HL-60 (cell line): ENCODE measurements at regions not wholly inside any gene's neighbourhood (a gene's known extent, or its start where the extent isn't known, plus 50 kb on each side); places are given as distances from the start of the nearest gene placed in this dataset.
"Not testable (repeated sequence)": the region's sequence is repeated elsewhere in the genome, so short reads cannot be mapped to it uniquely, and the experiment has no call there.

Experiments
- DNase-seq, 2 experiments: peaks; one replicate each; pipeline ENCODE4 v3.0.0-alpha.2; 2010 to 2020; ENCODE audit warnings: low read depth in 1 of 2, low spot score in 1 of 2
- H3K27ac ChIP-seq: fragments of 250-450 bp; sonication (Bioruptor Pico); replicated peaks from 2 replicates; pipeline ENCODE4 v1.5.1; 2020; ENCODE audit warnings: mild to moderate bottlenecking, moderate library complexity
- H3K27me3 ChIP-seq: fragments of 250-450 bp; sonication (Bioruptor Pico); 2 replicates; pipeline ENCODE4 v1.5.1; 2021; ENCODE audit warnings: mild to moderate bottlenecking, moderate library complexity; ENCODE audit not compliant: insufficient read depth, poor library complexity, severe bottlenecking
- H3K4me3 ChIP-seq: replicated peaks from 2 replicates; pipeline ENCODE4 v1.5.1; 2011; ENCODE audit warnings: mild to moderate bottlenecking, control low read depth, low read length; ENCODE audit not compliant: insufficient read depth
- CTCF ChIP-seq: IDR thresholded peaks from one replicate; pipeline ENCODE4 v1.5.1; 2011; ENCODE audit warnings: low read length, control low read depth, inconsistent platforms; ENCODE audit not compliant: insufficient read depth
- GABPA ChIP-seq: IDR thresholded peaks from 2 replicates; pipeline ENCODE4 v1.6.1; 2012; ENCODE audit warnings: low read depth
- POLR2AphosphoS5 ChIP-seq: IDR thresholded peaks from 2 replicates; pipeline ENCODE4 v1.6.1; 2012; ENCODE audit warnings: low read depth
- REST ChIP-seq: IDR thresholded peaks from 2 replicates; pipeline ENCODE4 v1.6.1; 2012; ENCODE audit warnings: low read depth; ENCODE audit not compliant: insufficient replicate concordance
- SPI1 ChIP-seq: IDR thresholded peaks from 2 replicates; pipeline ENCODE4 v1.6.1; 2012; ENCODE audit warnings: low read depth, mild to moderate bottlenecking, borderline replicate concordance

- DNase-seq: no peak
- Histone ChIP-seq H3K4me3 (no peak overlapping the region), H3K27me3 (no peaks in the 10 kb centered on the region), H3K27ac (no peak overlapping the region)
- TF ChIP-seq POLR2AphosphoS5 (no peak), REST (no peak), GABPA (no peak), SPI1 (no peak), CTCF (no peak)
Observed at GRCh38 chr14:56004786-56005185, 113.4 kb upstream of the PELI2 start.

GRCh38 chr14:56005191-56006053, 112.8 kb upstream of the PELI2 start:
- Histone ChIP-seq H3K4me3 (no peak overlapping the region), H3K27me3 (no peaks in the 10 kb centered on the region)
- DNase-seq: no peak

GRCh38 chr14:56007491-56007890, 110.7 kb upstream of the PELI2 start:
- H3K27ac ChIP-seq, DNase-seq, H3K4me3 ChIP-seq, H3K27me3 ChIP-seq: not testable (repeated sequence)

More at GRCh38 chr14:56005191-56006053, 112.8 kb upstream of the PELI2 start:
- no peak overlapping the region for H3K27ac ChIP-seq
- no peak for TF ChIP-seq SPI1
- TF ChIP-seq CTCF: no peak
- no peak for TF ChIP-seq REST
- TF ChIP-seq GABPA: no peak
- TF ChIP-seq POLR2AphosphoS5: no peak

GRCh38 chr14:56008150-56008549, 110.1 kb upstream of the PELI2 start:
- DNase-seq: no peak
- no peak overlapping the region for H3K4me3 ChIP-seq
- no peak for TF ChIP-seq POLR2AphosphoS5
- no peak for TF ChIP-seq CTCF
- no peak for TF ChIP-seq GABPA
- no peak for TF ChIP-seq REST
- TF ChIP-seq SPI1: no peak
- H3K27ac ChIP-seq: no peak overlapping the region
- no peaks in the 10 kb centered on the region for H3K27me3 ChIP-seq

- DNase-seq: not testable (repeated sequence)
Observed at GRCh38 chr14:56008661-56009060, 109.5 kb upstream of the PELI2 start.

More at GRCh38 chr14:56008661-56009060, 109.5 kb upstream of the PELI2 start:
- H3K27ac ChIP-seq, H3K27me3 ChIP-seq, H3K4me3 ChIP-seq: not testable (repeated sequence)
